Prostate gland (tissue), 2 donors: ENCODE measurements at regions not wholly inside any gene's neighbourhood (a gene's known extent, or its start where the extent isn't known, plus 50 kb on each side); places are given as distances from the start of the nearest gene placed in this dataset.

Experiments used
- DNase-seq: peaks from one replicate; pipeline ENCODE4 v3.0.0-alpha.2; 2019; ENCODE audit warnings: low spot score
- H3K27ac ChIP-seq, 2 donors: fragments of 200-600 bp; sonication (generic); 2 replicates each; pipeline ENCODE4 v1.5.1; 2017 to 2019
- H3K27me3 ChIP-seq: fragments of 200-600 bp; sonication (generic); replicated peaks from 2 replicates; pipeline ENCODE4 v1.5.1; 2019; ENCODE audit not compliant: insufficient read depth
- H3K36me3 ChIP-seq, 2 donors: fragments of 200-600 bp; sonication (generic); 1 replicate in 1 of 2; 2 replicates in 1 of 2; pipeline versions ENCODE4 v1.5.1 to v1.8.1; 2017 to 2019
- H3K4me1 ChIP-seq: fragments of 200-600 bp; sonication (generic); replicated peaks from 2 replicates; pipeline ENCODE4 v1.5.1; 2019
- H3K4me3 ChIP-seq, 2 donors: fragments of 200-600 bp; sonication (generic); 2 replicates each; pipeline ENCODE4 v1.5.1; 2017 to 2019
- H3K9me3 ChIP-seq: fragments of 200-600 bp; sonication (generic); 2 replicates; pipeline ENCODE4 v1.5.1; 2017
- CTCF ChIP-seq, 4 experiments: fragments of 200-600 bp in 2 of 4; fragments of 450-650 bp in 2 of 4; sonication (generic) in 2 of 4; IDR thresholded peaks; 1 replicate in 3 of 4; 2 replicates in 1 of 4; pipeline ENCODE4 v1.5.1; 2016 to 2019; ENCODE audit warnings: antibody characterized with exemption in 4 of 4, mild to moderate bottlenecking in 2 of 4, moderate library complexity in 2 of 4
- POLR2A ChIP-seq: fragments of 450-650 bp; IDR thresholded peaks from one replicate; pipeline ENCODE4 v1.6.1; 2016; ENCODE audit warnings: antibody characterized with exemption, mild to moderate bottlenecking
- POLR2AphosphoS5 ChIP-seq: sonication (generic); formaldehyde crosslinking; IDR thresholded peaks from one replicate; pipeline ENCODE4 v1.6.1; 2017; ENCODE audit warnings: antibody characterized with exemption
- WGBS: methylation state at CpG from one replicate; pipeline ENCODE4 v1.1.5; 2018; 5-methylcytosine and 5-hydroxymethylcytosine counted together
- intact Hi-C: fragments of 100-400 bp; cut with DNase I; formaldehyde crosslinking; loops from one replicate; pipeline ENCODE4 v1.14.2; 2022

GRCh38 chr15:92565351-92566125, 90.0 kb downstream of the FAM174B start:
- H3K4me3 ChIP-seq = no peak overlapping the region
- H3K9me3 ChIP-seq = no peaks in the 10 kb centered on the region
- no peak for DNase-seq
- WGBS = 86% methylated on average over 5 of the region's 5 CpGs
- TF ChIP-seq POLR2AphosphoS5 (no peak), CTCF (IDR thresholded peaks at IDR 0.05) (no peak), POLR2A (no peak)
- no peaks in the 10 kb centered on the region for H3K4me1 ChIP-seq
- H3K36me3 ChIP-seq = no peaks in the 10 kb centered on the region
- intact Hi-C loops = loop anchor here (10.0 kb wide), 1 partner anchor 61 kb away; no protein-coding TSS in a partner anchor
- H3K27me3 ChIP-seq = no peaks in the 10 kb centered on the region
- H3K27ac ChIP-seq = no peak overlapping the region

GRCh38 chr15:92561754-92562153, 93.8 kb downstream of the FAM174B start:
- Histone ChIP-seq H3K27ac (no peak overlapping the region), H3K4me1 (no peaks in the 10 kb centered on the region), H3K4me3 (no peak overlapping the region), H3K9me3 (no peaks in the 10 kb centered on the region), H3K36me3 (no peaks in the 10 kb centered on the region), H3K27me3 (no peaks in the 10 kb centered on the region)
- TF ChIP-seq CTCF (IDR thresholded peaks at IDR 0.05) (no peak), POLR2AphosphoS5 (no peak), POLR2A (no peak)
- 90% methylated on average over 5 of the region's 5 CpGs for WGBS
- no peak for DNase-seq
- intact Hi-C loops = loop anchor here (10.0 kb wide), 1 partner anchor 57 kb away; no protein-coding TSS in a partner anchor

GRCh38 chr15:92553317-92553716, 102.3 kb downstream of the FAM174B start:
- intact Hi-C loops = no loop called here
- DNase-seq = no peak
- TF ChIP-seq CTCF (IDR thresholded peaks at IDR 0.05) (no peak), POLR2AphosphoS5 (no peak), POLR2A (no peak)
- WGBS = 87% methylated on average over 1 of the region's 1 CpG
- no peaks in the 10 kb centered on the region for H3K4me1 ChIP-seq
- H3K27me3 ChIP-seq = no peaks in the 10 kb centered on the region
- no peaks in the 10 kb centered on the region for H3K9me3 ChIP-seq
- H3K27ac ChIP-seq = no peak overlapping the region
- no peaks in the 10 kb centered on the region for H3K36me3 ChIP-seq
- H3K4me3 ChIP-seq = no peak overlapping the region

- no peaks in the 10 kb centered on the region for H3K9me3 ChIP-seq
- no peak for DNase-seq
- intact Hi-C loops = no loop called here
- no peaks in the 10 kb centered on the region for H3K27me3 ChIP-seq
- no peak overlapping the region for H3K27ac ChIP-seq
- H3K4me1 ChIP-seq = no peaks in the 10 kb centered on the region
- TF ChIP-seq CTCF (IDR thresholded peaks at IDR 0.05) (no peak), POLR2AphosphoS5 (no peak), POLR2A (no peak)
- H3K36me3 ChIP-seq = no peaks in the 10 kb centered on the region
- H3K4me3 ChIP-seq = no peak overlapping the region
Observed at GRCh38 chr15:92545996-92546395, 109.6 kb downstream of the FAM174B start.
